ENCODE measurements at regions not wholly inside any gene's neighbourhood (a gene's known extent, or its start where the extent isn't known, plus 50 kb on each side); places are given as distances from the start of the nearest gene placed in this dataset.

- no peak for DNase-seq
Measured at GRCh38 chr9:2916382-2916985, 72.6 kb upstream of the PUM3 start.

- DNase-seq = no peak
Measured at GRCh38 chr9:2913026-2913425, 69.1 kb upstream of the PUM3 start.

GRCh38 chr9:2907411-2907810 is 63.5 kb upstream of the PUM3 start:
- peak; percentile 43 for DNase-seq

- no peak for DNase-seq
Measured at GRCh38 chr9:2904242-2904930, 60.5 kb upstream of the PUM3 start.
